ENCODE measurements at regions not wholly inside any gene's neighbourhood (a gene's known extent, or its start where the extent isn't known, plus 50 kb on each side); places are given as distances from the start of the nearest gene placed in this dataset.
"Not testable (repeated sequence)": the region's sequence is repeated elsewhere in the genome, so short reads cannot be mapped to it uniquely, and the experiment has no call there.

DNA sequence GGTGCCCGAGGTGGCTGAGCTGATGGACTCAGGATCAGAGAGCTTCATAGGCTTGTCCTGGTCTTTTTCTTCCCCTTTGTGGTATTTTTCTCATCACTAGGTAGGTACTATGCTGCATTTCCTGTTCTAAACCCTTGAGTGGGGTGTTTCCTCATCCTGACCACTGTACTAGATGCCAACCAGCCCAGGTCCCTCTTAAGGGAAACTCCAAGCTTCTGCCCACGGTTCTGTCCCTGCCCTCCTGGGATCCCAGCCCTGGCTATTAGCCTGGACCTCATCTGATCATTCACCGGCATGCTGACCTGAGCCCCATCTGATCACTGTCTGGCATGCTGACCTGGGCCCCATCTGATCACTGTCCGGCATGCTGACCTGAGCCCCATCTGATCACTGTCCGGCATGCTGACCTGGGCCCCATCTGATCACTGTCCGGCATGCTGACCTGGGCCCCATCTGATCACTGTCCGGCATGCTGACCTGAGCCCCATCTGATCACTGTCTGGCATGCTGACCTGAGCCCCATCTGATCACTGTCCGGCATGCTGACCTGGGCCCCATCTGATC lies 207.6 kb downstream of the NDUFA10 start:
- DNase-seq = not testable (repeated sequence)

DNA sequence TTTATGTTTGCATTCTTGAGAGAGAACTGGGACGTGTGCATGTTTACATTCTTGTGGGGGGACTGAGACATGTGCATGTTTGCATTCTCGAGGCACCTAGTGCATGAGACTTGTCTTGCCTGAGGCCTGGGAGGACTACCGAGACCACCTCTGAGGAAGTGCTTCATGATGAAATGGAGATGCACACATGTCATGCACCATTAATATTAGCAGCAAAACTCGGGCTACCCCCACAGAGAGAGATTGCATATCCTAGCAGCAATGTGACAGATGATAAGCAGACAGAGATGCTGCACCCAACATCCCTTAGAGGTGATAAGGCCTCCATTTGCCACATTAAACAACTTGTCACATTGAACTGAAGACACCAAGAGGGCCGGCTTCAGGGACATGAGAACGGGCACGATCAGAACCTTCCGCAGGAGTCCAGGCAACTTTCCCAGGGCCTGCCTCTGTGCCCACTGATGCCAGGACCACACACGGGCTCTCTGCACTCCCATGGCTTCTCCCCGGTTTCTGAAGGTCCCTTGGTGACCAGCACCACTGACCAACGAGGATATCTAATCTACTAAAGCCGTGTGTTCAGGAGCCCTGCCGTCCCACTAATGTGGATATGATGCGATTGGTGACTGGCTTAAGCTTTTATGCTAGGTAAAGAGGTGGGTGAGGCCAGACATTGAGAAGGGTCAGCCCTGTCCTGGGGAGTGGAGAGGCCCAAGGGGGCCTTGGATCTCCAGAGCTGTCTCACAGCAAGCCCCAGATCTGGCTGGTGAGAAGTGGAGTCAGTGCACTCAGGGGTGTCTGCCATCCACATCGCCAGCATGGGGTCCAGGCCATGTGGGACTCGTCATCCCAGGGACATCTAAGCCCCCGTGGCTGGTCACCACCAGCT lies 208.3 kb downstream of the NDUFA10 start:
- DNase-seq = no peak

DNA sequence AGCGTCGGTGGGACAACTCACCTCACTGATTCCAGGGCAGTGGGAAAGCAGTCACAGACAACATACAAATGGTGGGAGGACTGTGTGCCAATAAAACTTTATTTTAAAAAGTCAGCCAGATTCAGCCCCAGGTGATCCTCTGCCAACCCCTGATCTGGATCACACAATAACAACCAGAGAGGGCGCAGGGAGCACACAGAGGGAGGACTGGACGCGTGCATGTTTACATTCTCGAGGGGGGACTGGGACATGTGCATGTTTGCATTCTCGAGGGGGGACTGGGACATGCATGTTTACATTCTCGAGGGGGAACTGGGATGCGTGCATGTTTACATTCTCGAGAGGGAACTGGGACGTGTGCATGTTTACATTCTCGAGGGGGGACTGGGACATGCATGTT lies 209.5 kb downstream of the NDUFA10 start:
- no peak for DNase-seq

DNA sequence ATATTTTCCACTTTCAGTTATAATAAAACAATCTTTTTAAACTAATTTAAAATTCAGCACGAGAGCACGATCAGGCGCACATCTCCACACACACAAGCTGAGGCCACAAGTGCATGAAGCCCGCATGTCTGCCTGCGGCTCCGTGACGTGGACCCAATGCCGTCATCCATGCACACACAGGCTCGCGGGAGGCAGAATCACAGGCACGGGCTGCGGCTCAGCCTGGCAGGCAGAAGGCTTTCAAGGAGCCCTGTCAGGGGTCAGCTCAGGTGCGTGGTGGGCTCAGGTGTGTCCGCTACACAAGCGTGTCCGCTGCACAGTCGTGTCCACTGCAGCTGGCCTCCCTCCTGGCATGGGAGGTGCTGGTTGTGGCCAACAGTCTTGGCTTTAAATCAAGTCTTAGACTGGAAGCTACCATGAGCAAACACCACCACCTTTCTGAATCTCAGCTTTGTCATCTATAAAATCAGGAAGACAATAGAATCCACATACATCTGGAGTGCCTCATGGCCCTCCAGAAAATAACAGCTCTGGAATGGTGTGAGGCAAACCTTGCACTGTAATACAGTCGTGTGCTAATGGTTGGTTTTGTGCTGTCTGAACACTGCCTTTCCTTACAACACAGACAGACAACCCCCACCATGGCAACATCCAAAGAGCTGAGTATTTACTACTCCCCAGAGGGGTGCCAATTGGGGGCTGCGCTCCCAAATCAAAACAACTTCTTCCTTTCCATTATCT lies 210.1 kb downstream of the NDUFA10 start:
- DNase-seq = no peak

DNA sequence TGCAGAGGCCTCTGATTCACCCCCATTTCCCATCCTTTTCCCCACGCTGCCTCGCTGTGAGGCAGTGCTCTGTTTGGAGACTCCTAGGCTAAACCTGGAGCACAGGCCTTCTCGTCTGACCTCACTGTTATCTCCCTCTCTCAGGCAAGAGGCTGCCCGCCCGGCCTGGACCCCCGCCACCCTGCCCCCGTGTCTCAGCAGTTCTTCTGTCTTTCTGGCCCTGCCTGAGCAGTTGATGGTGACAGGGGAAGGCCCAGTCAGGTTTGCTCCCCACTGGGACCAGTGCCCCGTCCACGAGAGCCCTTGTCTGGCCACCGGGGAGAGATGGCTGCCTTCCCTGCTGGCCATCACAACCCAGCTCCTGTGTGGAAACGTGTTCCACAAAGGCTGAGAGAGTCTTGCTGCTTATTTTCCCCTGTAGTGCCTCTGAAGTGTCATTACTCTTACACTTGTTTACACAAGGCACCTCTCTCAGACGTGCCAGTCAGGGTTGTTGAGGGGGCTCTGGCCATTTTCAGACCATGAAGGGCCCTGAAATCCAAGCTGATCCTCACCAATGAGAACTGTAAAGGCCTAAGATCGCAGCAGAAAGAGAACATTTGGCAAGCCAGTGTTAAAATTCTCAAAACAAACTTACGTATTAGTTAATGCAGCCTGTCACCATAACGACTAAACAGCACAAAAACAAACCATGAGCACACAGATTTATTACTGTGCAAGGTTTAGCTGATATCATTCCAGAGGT lies 210.9 kb downstream of the NDUFA10 start:
- DNase-seq = no peak

DNA sequence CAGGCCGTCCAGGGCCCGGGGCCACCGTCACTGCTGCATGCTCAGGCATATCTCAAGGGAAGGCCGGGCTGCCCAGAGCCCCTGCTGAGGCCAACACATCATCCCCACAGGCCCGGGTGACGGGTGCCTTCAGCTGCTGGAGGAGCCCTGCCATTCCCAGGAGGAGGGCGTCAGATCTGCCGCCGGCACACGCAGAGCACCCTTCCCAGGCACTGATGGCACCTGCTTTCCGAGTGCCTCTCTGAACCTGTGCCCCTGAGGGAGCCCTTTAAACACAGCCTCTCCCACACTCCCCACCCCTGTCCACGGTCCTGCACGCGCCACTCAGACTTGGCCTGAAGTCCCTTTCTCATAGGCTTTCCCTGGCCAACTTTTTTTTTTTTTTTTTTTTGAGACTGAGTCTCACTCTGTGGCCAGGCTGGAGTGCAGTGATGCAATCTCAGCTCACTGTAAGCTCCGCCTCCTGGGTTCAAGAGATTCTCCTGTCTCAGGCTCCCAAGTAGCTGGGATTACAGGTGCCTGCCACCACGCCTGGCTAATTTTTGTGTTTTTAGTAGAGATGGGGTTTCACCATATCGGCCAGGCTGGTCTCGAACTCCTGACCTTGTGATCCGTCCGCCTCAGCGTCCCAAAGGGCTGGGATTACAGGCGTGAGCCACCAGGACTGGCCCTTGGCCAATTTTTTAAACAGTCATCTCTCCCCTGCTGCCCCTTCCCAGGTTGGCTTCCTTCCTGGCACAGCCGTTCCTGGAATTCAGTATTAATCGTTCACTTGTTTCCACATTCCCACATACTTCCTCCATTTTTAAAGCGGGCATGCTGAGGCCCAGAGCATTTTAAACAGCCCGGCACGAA lies 211.7 kb downstream of the NDUFA10 start:
- DNase-seq = no peak

GRCh38 chr2:239811806-239812560 lies 213.2 kb downstream of the NDUFA10 start:
- DNase-seq = no peak

GRCh38 chr2:239811111-239811781 lies 213.9 kb downstream of the NDUFA10 start:
- no peak for DNase-seq

DNA sequence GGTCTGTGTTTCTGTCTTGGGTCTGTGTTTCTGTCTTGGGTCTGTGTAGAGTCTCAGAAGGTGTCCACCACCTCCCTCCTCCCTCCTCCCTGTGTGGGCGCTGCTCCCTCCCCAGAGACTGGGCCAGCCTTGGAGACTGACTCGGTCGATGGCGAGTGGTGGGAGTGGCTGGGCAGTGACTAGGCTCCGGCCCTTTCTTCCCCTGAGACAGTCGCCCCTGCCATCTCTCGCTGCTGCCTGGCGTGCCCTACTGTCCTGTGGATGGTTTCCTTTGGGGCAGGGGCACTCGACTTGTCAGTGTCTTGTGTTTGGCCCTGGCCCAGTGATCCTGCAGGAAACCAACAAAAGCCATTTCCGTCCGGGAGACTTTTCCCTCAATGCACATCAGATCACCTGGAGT lies 215.8 kb downstream of the NDUFA10 start:
- no peak for DNase-seq

- no peak for DNase-seq
These were observed 217.6 kb downstream of the NDUFA10 start for GRCh38 chr2:239807568-239807967.

DNA sequence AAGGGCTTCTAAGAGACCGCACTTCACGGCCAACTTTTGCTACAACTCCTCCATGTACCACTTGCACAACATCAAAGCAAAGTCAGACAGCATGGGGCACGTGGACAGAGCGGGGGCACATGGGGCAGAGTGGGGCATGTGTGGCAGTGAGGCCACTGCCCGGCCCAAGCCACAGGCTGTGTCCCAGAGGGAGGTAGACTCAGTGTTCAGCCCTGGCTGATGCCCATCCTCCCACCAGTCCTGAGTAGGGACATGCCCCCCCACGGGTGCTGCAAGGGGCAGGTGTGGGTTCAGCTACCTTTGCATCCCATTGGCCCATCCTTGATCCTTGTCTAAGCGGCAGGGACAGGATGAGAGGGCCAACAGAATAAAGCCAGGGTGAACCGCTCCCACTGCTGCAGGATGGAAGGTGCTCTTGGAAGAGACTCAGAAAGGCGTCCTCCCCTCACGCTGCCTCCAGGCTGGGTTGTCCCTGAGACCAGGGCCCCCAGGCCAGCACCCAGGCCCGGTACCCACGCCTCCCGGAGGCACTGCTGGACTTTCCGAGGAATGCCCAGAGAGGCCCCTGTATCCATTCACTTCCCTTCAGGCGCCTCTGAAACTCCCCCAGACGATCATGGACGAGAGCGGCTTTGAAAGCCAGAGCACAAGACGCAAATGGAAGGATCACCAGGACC lies 218.2 kb downstream of the NDUFA10 start:
- DNase-seq = no peak

GRCh38 chr2:239806276-239806675 lies 218.9 kb downstream of the NDUFA10 start:
- no peak for DNase-seq

DNA sequence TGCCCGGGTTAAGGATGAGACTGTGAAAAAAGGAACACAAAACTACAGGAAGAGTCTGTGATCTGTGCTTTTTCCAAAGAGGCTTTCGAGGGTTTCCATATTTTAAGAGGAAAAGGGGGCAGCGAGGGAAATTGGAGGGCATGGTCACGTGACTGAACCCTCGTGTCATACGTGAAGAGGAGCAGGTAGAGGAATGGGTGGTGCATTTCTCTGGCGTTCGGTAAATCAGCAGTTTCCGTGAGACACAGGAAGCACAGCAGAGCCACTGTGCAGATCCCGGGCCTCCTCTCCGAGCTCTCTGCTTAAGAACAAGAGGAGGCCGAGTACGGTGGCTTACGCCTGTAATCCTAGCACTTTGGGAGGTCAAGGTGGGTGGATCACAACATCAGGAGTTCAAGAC lies 219.7 kb downstream of the NDUFA10 start:
- no peak for DNase-seq

DNA sequence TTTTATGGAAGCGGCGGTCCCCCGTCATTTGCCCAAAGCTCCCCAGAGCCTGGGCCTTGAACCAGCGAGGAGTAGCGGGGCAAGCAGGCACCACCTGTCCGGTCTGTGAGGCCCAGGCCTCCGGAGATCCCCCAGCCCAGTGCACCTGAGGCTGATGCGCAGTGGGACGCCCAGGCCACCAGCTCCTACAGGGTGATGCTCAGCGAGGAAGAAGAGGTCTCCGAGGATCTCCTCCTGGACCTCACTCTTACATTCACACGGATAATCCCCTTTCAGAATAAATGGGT lies 220.2 kb downstream of the NDUFA10 start:
- DNase-seq = no peak

DNA sequence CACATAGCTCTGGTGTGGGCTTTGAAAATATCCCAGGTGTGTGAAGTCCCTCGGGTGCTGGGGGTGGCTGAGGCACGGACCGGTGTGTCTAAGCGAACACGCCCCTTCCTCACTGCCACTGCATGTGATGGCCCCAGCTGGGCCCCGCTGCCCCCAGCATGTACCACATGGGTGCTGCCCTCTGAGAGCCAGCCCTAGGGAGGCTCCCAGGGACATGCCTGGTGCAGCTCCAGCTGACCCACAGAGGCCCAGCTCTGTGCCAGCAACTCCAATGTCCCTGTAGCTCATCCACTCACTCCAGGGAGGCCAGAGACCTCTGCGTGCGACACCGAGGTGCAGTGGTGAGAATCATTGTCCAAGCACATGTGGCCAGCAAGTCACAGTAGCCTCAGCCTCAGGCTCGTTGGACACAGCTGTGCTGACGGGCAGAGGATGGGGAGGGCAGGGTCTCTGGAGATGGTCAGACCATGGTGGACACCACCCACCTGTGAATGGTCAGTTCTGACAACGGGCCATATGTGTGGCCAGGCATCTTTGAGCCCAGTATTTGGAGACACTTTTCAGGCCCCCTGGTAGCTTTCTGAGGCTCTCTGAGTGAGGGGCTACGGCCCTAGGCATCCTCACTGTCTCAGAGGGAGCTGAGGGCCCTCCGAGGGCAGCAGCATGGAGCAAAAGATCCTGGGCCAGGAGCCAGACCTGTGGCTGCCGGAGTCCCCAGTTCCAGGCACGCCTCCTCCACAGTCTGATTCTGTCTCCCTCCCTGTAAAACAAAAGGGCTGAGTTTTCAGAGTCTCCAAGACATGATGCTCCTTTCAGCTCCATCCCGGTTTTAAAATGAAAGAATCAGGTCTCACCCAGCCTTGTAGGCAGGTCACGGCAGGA lies 220.7 kb downstream of the NDUFA10 start:
- DNase-seq = no peak

GRCh38 chr2:239803766-239804115 lies 221.4 kb downstream of the NDUFA10 start:
- DNase-seq = no peak

GRCh38 chr2:239803102-239803765 lies 221.9 kb downstream of the NDUFA10 start:
- DNase-seq = no peak

- no peak for DNase-seq
These were observed 222.9 kb downstream of the NDUFA10 start for GRCh38 chr2:239802185-239802649.

All from GOT3 (cell line).